Caco-2 (cell line): ENCODE measurements at regions not wholly inside any gene's neighbourhood (a gene's known extent, or its start where the extent isn't known, plus 50 kb on each side); places are given as distances from the start of the nearest gene placed in this dataset.

Source experiments
- BruUV-seq: library from RNA; stranded (reverse); fragments of 400-500 nt; replicated peaks from 2 replicates; lab custom pipeline; 2021; lab: Mats Ljungman, UMichigan
- CTCF ChIA-PET: fragments of 300-600 bp; sonication (Branson Sonifier 250); formaldehyde crosslinking; loops from one replicate; lab custom pipeline; 2022; ENCODE audit warnings: antibody characterized with exemption; lab: Charles Lee
- POLR2A ChIA-PET: fragments of 300-600 bp; sonication (Branson Sonifier 250); formaldehyde crosslinking; loops from one replicate; lab custom pipeline; 2022; ENCODE audit warnings: antibody characterized with exemption; lab: Charles Lee
- DNase-seq, 2 experiments: peaks; one replicate each; pipeline versions ENCODE4 v3.0.0 to v3.0.0-alpha.2; 2020 to 2022
- H3K27me3 ChIP-seq: replicated peaks from 2 replicates; pipeline ENCODE4 v1.6.0; 2011; ENCODE audit warnings: low read length; ENCODE audit not compliant: control insufficient read depth, insufficient read depth
- H3K36me3 ChIP-seq: 2 replicates; pipeline ENCODE4 v1.5.1; 2011; ENCODE audit warnings: low read length; ENCODE audit not compliant: control insufficient read depth, insufficient read depth
- H3K4me1 ChIP-seq: fragments of 250-450 bp; sonication (Bioruptor Pico); 2 replicates; pipeline ENCODE4 v1.5.1; 2020; ENCODE audit warnings: mild to moderate bottlenecking
- H3K4me3 ChIP-seq: 2 replicates; pipeline ENCODE4 v1.5.1; 2011; ENCODE audit warnings: low read depth, mild to moderate bottlenecking, control low read depth, low read length
- H3K9me3 ChIP-seq: fragments of 250-450 bp; sonication (Bioruptor Pico); 2 replicates; pipeline ENCODE4 v1.5.1; 2020; ENCODE audit warnings: mild to moderate bottlenecking, moderate library complexity
- H3K27ac Mint-ChIP-seq: one replicate; pipeline ENCODE4 v1.8.0; 2022; ENCODE audit warnings: mixed read lengths; ENCODE audit not compliant: unreplicated experiment
- H3K27me3 Mint-ChIP-seq: one replicate; pipeline ENCODE4 v1.8.0; 2022; ENCODE audit warnings: mixed read lengths; ENCODE audit not compliant: insufficient read depth, unreplicated experiment
- H3K36me3 Mint-ChIP-seq: one replicate; pipeline ENCODE4 v1.8.0; 2022; ENCODE audit warnings: mild to moderate bottlenecking, mixed read lengths; ENCODE audit not compliant: insufficient read depth, unreplicated experiment
- H3K4me1 Mint-ChIP-seq: one replicate; pipeline ENCODE4 v1.8.0; 2022; ENCODE audit warnings: low read depth, mixed read lengths; ENCODE audit not compliant: unreplicated experiment
- H3K4me3 Mint-ChIP-seq: one replicate; pipeline ENCODE4 v1.8.0; 2022; ENCODE audit warnings: mild to moderate bottlenecking, moderate library complexity, mixed read lengths; ENCODE audit not compliant: unreplicated experiment
- H3K9me3 Mint-ChIP-seq: one replicate; pipeline ENCODE4 v1.8.0; 2022; ENCODE audit warnings: mixed read lengths; ENCODE audit not compliant: unreplicated experiment
- CTCF ChIP-seq, 2 experiments: fragments of 200-600 bp in 1 of 2; IDR thresholded peaks; 1 replicate in 1 of 2; 2 replicates in 1 of 2; pipeline versions ENCODE4 v1.5.1 to v1.8.0; 2011 to 2022; ENCODE audit warnings: antibody characterized with exemption in 1 of 2, control low read depth in 1 of 2, inconsistent platforms in 1 of 2, low read depth in 1 of 2, low read length in 1 of 2, mild to moderate bottlenecking in 1 of 2, moderate library complexity in 1 of 2; ENCODE audit not compliant: insufficient read depth in 1 of 2, severe bottlenecking in 1 of 2, unreplicated experiment in 1 of 2
- intact Hi-C: fragments of 100-400 bp; cut with micrococcal nuclease; formaldehyde crosslinking; loops from one replicate; pipeline ENCODE4 v1.10.0; 2022; ENCODE audit not compliant: unreplicated experiment

GRCh38 chr6:21772884-21773575 is 179.5 kb downstream of the SOX4 start:
- no peaks in the 10 kb centered on the region for H3K27me3 ChIP-seq
- BruUV-seq, result no TSS peak
- Mint-ChIP-seq H3K27ac (no peak overlapping the region), H3K27me3 (no peaks in the 10 kb centered on the region), H3K4me3 (no peak overlapping the region), H3K36me3 (no peaks in the 10 kb centered on the region), H3K9me3 (no peaks in the 10 kb centered on the region), H3K4me1 (no peaks in the 10 kb centered on the region)
- POLR2A ChIA-PET, result no interaction called here
- H3K36me3 ChIP-seq, result no peaks in the 10 kb centered on the region
- H3K9me3 ChIP-seq, result no peaks in the 10 kb centered on the region
- CTCF ChIA-PET, result no interaction called here
- no peak overlapping the region for H3K4me3 ChIP-seq
- TF ChIP-seq CTCF (IDR thresholded peaks at IDR 0.05; ENCODE audit: insufficient read depth in 1 of 2, low read depth in 1 of 2, low read length in 1 of 2, severe bottlenecking in 1 of 2, unreplicated experiment in 1 of 2), result no peak
- intact Hi-C loops, result no loop called here
- H3K4me1 ChIP-seq, result no peaks in the 10 kb centered on the region
- DNase-seq, result no peak

- POLR2A ChIA-PET, result no interaction called here
- no peaks in the 10 kb centered on the region for H3K4me1 Mint-ChIP-seq
- no peaks in the 10 kb centered on the region for H3K36me3 Mint-ChIP-seq
- no peak overlapping the region for H3K4me3 Mint-ChIP-seq
- TF ChIP-seq CTCF (IDR thresholded peaks at IDR 0.05; ENCODE audit: insufficient read depth in 1 of 2, low read depth in 1 of 2, low read length in 1 of 2, severe bottlenecking in 1 of 2, unreplicated experiment in 1 of 2), result no peak
- Histone ChIP-seq H3K27me3 (no peaks in the 10 kb centered on the region), H3K9me3 (no peaks in the 10 kb centered on the region), H3K36me3 (no peaks in the 10 kb centered on the region), H3K4me3 (no peak overlapping the region), H3K4me1 (no peaks in the 10 kb centered on the region)
- H3K9me3 Mint-ChIP-seq, result no peaks in the 10 kb centered on the region
- CTCF ChIA-PET, result no interaction called here
- no peak for DNase-seq
- BruUV-seq, result no TSS peak
- no peaks in the 10 kb centered on the region for H3K27me3 Mint-ChIP-seq
- H3K27ac Mint-ChIP-seq, result no peak overlapping the region
- intact Hi-C loops, result no loop called here
These were observed 180.0 kb downstream of the SOX4 start for GRCh38 chr6:21773576-21773968.

GRCh38 chr6:21777846-21778245 is 184.3 kb downstream of the SOX4 start:
- intact Hi-C loops, result no loop called here
- no peaks in the 10 kb centered on the region for H3K9me3 ChIP-seq
- no peak for TF ChIP-seq CTCF (IDR thresholded peaks at IDR 0.05; ENCODE audit: insufficient read depth in 1 of 2, low read depth in 1 of 2, low read length in 1 of 2, severe bottlenecking in 1 of 2, unreplicated experiment in 1 of 2)
- no peak for DNase-seq
- ChIA-PET POLR2A (no interaction called here), CTCF (no interaction called here)
- BruUV-seq, result no TSS peak
- no peaks in the 10 kb centered on the region for H3K4me1 Mint-ChIP-seq
- H3K4me3 ChIP-seq, result no peak overlapping the region
- H3K4me1 ChIP-seq, result no peaks in the 10 kb centered on the region
- H3K9me3 Mint-ChIP-seq, result no peaks in the 10 kb centered on the region
- H3K27me3 Mint-ChIP-seq, result no peaks in the 10 kb centered on the region
- H3K36me3 Mint-ChIP-seq, result no peaks in the 10 kb centered on the region
- H3K27ac Mint-ChIP-seq, result no peak overlapping the region
- H3K27me3 ChIP-seq, result no peaks in the 10 kb centered on the region
- no peaks in the 10 kb centered on the region for H3K36me3 ChIP-seq
- no peak overlapping the region for H3K4me3 Mint-ChIP-seq
